ENCODE measurements at regions not wholly inside any gene's neighbourhood (a gene's known extent, or its start where the extent isn't known, plus 50 kb on each side); places are given as distances from the start of the nearest gene placed in this dataset.

- DNase-seq (ENCODE audit: extremely low spot score): no peak
- WGBS: 88% methylated on average over 14 of the region's 14 CpGs
- Histone ChIP-seq H3K4me1 (ENCODE audit: insufficient read depth) (no peaks in the 10 kb centered on the region), H3K27ac (ENCODE audit: low read depth) (no peak overlapping the region), H3K36me3 (ENCODE audit: insufficient read depth) (no peaks in the 10 kb centered on the region), H3K4me3 (ENCODE audit: low read depth, low read length) (no peak overlapping the region)
These were observed 1183.4 kb downstream of the AMY1C start for GRCh38 chr1:104932949-104933679.

GRCh38 chr1:104933846-104934245, 1184.1 kb downstream of the AMY1C start:
- DNase-seq (ENCODE audit: extremely low spot score): no peak
- H3K36me3 ChIP-seq (ENCODE audit: insufficient read depth): no peaks in the 10 kb centered on the region
- WGBS: 88% methylated on average over 9 of the region's 9 CpGs
- H3K4me1 ChIP-seq (ENCODE audit: insufficient read depth): no peaks in the 10 kb centered on the region
- no peak overlapping the region for H3K4me3 ChIP-seq (ENCODE audit: low read depth, low read length)
- no peak overlapping the region for H3K27ac ChIP-seq (ENCODE audit: low read depth)

- no peak for DNase-seq (ENCODE audit: extremely low spot score)
- 58% methylated on average over 2 of the region's 2 CpGs for WGBS
- Histone ChIP-seq H3K4me3 (ENCODE audit: low read depth, low read length) (no peak overlapping the region), H3K27ac (ENCODE audit: low read depth) (no peak overlapping the region), H3K4me1 (ENCODE audit: insufficient read depth) (no peaks in the 10 kb centered on the region), H3K36me3 (ENCODE audit: insufficient read depth) (no peaks in the 10 kb centered on the region)
These were observed 1195.7 kb downstream of the AMY1C start for GRCh38 chr1:104945406-104945805.

- no peak overlapping the region for H3K4me3 ChIP-seq (ENCODE audit: low read depth, low read length)
- no peak overlapping the region for H3K27ac ChIP-seq (ENCODE audit: low read depth)
- 87% methylated on average over 4 of the region's 4 CpGs for WGBS
These were observed 1197.0 kb downstream of the AMY1C start for GRCh38 chr1:104946558-104947210.

GRCh38 chr1:104953555-104953954, 1203.9 kb downstream of the AMY1C start:
- Histone ChIP-seq H3K27ac (ENCODE audit: low read depth) (no peak overlapping the region), H3K36me3 (ENCODE audit: insufficient read depth) (no peaks in the 10 kb centered on the region), H3K4me1 (ENCODE audit: insufficient read depth) (no peaks in the 10 kb centered on the region), H3K4me3 (ENCODE audit: low read depth, low read length) (no peak overlapping the region)
- no peak for DNase-seq (ENCODE audit: extremely low spot score)
- WGBS: 55% methylated on average over 3 of the region's 3 CpGs

More at GRCh38 chr1:104946558-104947210, 1197.0 kb downstream of the AMY1C start:
- no peaks in the 10 kb centered on the region for H3K36me3 ChIP-seq (ENCODE audit: insufficient read depth)
- H3K4me1 ChIP-seq (ENCODE audit: insufficient read depth): no peaks in the 10 kb centered on the region
- no peak for DNase-seq (ENCODE audit: extremely low spot score)

GRCh38 chr1:104973516-104973915, 1223.8 kb downstream of the AMY1C start:
- Histone ChIP-seq H3K27ac (ENCODE audit: low read depth) (no peak overlapping the region), H3K36me3 (ENCODE audit: insufficient read depth) (no peaks in the 10 kb centered on the region), H3K4me1 (ENCODE audit: insufficient read depth) (no peaks in the 10 kb centered on the region), H3K4me3 (ENCODE audit: low read depth, low read length) (no peak overlapping the region)
- no peak for DNase-seq (ENCODE audit: extremely low spot score)
- WGBS: 70% methylated on average over 2 of the region's 2 CpGs

- no peak for DNase-seq (ENCODE audit: extremely low spot score)
- Histone ChIP-seq H3K27ac (ENCODE audit: low read depth) (no peak overlapping the region), H3K36me3 (ENCODE audit: insufficient read depth) (no peaks in the 10 kb centered on the region), H3K4me3 (ENCODE audit: low read depth, low read length) (no peak overlapping the region), H3K4me1 (ENCODE audit: insufficient read depth) (no peaks in the 10 kb centered on the region)
- 78% methylated on average over 1 of the region's 1 CpG for WGBS
These were observed 1230.0 kb downstream of the AMY1C start for GRCh38 chr1:104979651-104980050.

GRCh38 chr1:104987210-104987609, 1237.5 kb downstream of the AMY1C start:
- WGBS: 74% methylated on average over 1 of the region's 1 CpG
- H3K36me3 ChIP-seq (ENCODE audit: insufficient read depth): no peaks in the 10 kb centered on the region
- no peaks in the 10 kb centered on the region for H3K4me1 ChIP-seq (ENCODE audit: insufficient read depth)
- H3K27ac ChIP-seq (ENCODE audit: low read depth): no peak overlapping the region
- no peak overlapping the region for H3K4me3 ChIP-seq (ENCODE audit: low read depth, low read length)
- no peak for DNase-seq (ENCODE audit: extremely low spot score)

- Histone ChIP-seq H3K4me3 (ENCODE audit: low read depth, low read length) (no peak overlapping the region), H3K4me1 (ENCODE audit: insufficient read depth) (no peaks in the 10 kb centered on the region), H3K27ac (ENCODE audit: low read depth) (no peak overlapping the region), H3K36me3 (ENCODE audit: insufficient read depth) (no peaks in the 10 kb centered on the region)
- no peak for DNase-seq (ENCODE audit: extremely low spot score)
- WGBS: 93% methylated on average over 3 of the region's 3 CpGs
These were observed 1239.3 kb downstream of the AMY1C start for GRCh38 chr1:104989012-104989411.

GRCh38 chr1:104991702-104992101, 1242.0 kb downstream of the AMY1C start:
- no peak overlapping the region for H3K27ac ChIP-seq (ENCODE audit: low read depth)
- no peak for DNase-seq (ENCODE audit: extremely low spot score)
- 40% methylated on average over 3 of the region's 3 CpGs for WGBS
- H3K4me3 ChIP-seq (ENCODE audit: low read depth, low read length): no peak overlapping the region
- H3K4me1 ChIP-seq (ENCODE audit: insufficient read depth): no peaks in the 10 kb centered on the region
- no peaks in the 10 kb centered on the region for H3K36me3 ChIP-seq (ENCODE audit: insufficient read depth)

- WGBS: 60% methylated on average over 3 of the region's 3 CpGs
- no peak for DNase-seq (ENCODE audit: extremely low spot score)
- Histone ChIP-seq H3K4me1 (ENCODE audit: insufficient read depth) (no peaks in the 10 kb centered on the region), H3K4me3 (ENCODE audit: low read depth, low read length) (no peak overlapping the region), H3K27ac (ENCODE audit: low read depth) (no peak overlapping the region), H3K36me3 (ENCODE audit: insufficient read depth) (no peaks in the 10 kb centered on the region)
These were observed 1251.1 kb downstream of the AMY1C start for GRCh38 chr1:105000793-105001192.

- Histone ChIP-seq H3K36me3 (ENCODE audit: insufficient read depth) (no peaks in the 10 kb centered on the region), H3K4me1 (ENCODE audit: insufficient read depth) (no peaks in the 10 kb centered on the region), H3K27ac (ENCODE audit: low read depth) (no peak overlapping the region), H3K4me3 (ENCODE audit: low read depth, low read length) (no peak overlapping the region)
- no peak for DNase-seq (ENCODE audit: extremely low spot score)
- 94% methylated on average over 1 of the region's 1 CpG for WGBS
These were observed 1254.8 kb downstream of the AMY1C start for GRCh38 chr1:105004515-105004914.

- WGBS: 90% methylated on average over 7 of the region's 7 CpGs
- DNase-seq (ENCODE audit: extremely low spot score): no peak
These were observed 1256.0 kb downstream of the AMY1C start for GRCh38 chr1:105005594-105006195.

GRCh38 chr1:105017587-105017986, 1267.9 kb downstream of the AMY1C start:
- WGBS: 79% methylated on average over 7 of the region's 7 CpGs
- Histone ChIP-seq H3K4me3 (ENCODE audit: low read depth, low read length) (no peak overlapping the region), H3K36me3 (ENCODE audit: insufficient read depth) (no peaks in the 10 kb centered on the region), H3K27ac (ENCODE audit: low read depth) (no peak overlapping the region), H3K4me1 (ENCODE audit: insufficient read depth) (no peaks in the 10 kb centered on the region)
- no peak for DNase-seq (ENCODE audit: extremely low spot score)

More at GRCh38 chr1:105005594-105006195, 1256.0 kb downstream of the AMY1C start:
- Histone ChIP-seq H3K27ac (ENCODE audit: low read depth) (no peak overlapping the region), H3K36me3 (ENCODE audit: insufficient read depth) (peaks cover 2% of the 10 kb centered on the region), H3K4me1 (ENCODE audit: insufficient read depth) (no peaks in the 10 kb centered on the region), H3K4me3 (ENCODE audit: low read depth, low read length) (no peak overlapping the region)

Data from urinary bladder (tissue), 3 donors.